ENCODE measurements at regions not wholly inside any gene's neighbourhood (a gene's known extent, or its start where the extent isn't known, plus 50 kb on each side); places are given as distances from the start of the nearest gene placed in this dataset.
"Not testable (repeated sequence)": the region's sequence is repeated elsewhere in the genome, so short reads cannot be mapped to it uniquely, and the experiment has no call there.

GRCh38 chr5:90056911-90057705, 352.4 kb downstream of the CETN3 start:
- DNase-seq (ENCODE audit: low read depth in 2 of 2) = peak in 1 of 2 experiments; percentile 16

DNA sequence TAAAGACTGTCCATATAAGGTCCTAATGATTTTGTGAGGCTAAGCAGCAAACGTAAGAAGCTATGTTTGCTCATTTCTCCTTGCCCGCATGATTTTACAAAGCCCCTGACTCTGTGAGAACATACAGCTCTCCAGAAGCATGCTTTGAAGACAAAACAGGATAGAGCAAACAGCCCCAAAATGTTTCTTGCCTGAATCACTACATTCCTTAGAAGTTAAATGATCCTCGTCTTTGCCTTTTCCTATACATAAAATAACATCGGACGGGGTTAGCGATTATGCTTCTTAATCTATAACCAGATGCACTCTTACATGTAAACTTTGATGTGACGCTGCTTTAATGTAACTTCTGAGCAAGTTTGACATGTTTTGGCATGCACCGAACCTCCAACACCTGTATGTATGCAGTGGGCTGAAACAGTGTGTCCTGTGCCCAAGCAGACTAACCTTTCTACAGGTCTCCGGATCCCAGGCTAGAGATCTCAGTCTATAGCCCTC, 353.7 kb downstream of the CETN3 start:
- DNase-seq (ENCODE audit: low read depth in 2 of 2) = peak; percentile 77 to 78

- DNase-seq (ENCODE audit: low read depth in 2 of 2) = no peak
Measured at GRCh38 chr5:90054612-90055011, 354.9 kb downstream of the CETN3 start.

- no peak for DNase-seq (ENCODE audit: low read depth in 2 of 2)
Measured at GRCh38 chr5:90051756-90052155, 357.8 kb downstream of the CETN3 start.

DNA sequence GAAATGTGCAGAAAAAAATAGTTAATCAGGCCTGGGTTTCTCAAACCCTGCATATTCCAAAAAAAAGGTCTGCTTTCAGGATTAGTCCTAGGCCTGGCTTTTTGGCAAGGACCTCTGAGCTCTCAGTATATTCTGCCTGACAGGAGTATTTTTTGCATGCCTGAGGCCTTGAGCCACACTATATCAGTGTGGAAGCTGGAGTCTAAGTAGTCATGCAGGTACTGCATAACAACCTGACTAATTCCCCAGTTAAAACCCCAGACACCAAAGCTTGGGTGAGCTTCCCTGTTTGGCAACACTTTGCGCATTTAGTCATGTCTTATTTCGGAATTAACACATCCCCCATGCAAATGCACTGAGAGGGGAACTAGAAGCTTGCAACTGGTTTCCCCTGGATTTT, 359.5 kb downstream of the CETN3 start:
- no peak for DNase-seq (ENCODE audit: low read depth in 2 of 2)

DNA sequence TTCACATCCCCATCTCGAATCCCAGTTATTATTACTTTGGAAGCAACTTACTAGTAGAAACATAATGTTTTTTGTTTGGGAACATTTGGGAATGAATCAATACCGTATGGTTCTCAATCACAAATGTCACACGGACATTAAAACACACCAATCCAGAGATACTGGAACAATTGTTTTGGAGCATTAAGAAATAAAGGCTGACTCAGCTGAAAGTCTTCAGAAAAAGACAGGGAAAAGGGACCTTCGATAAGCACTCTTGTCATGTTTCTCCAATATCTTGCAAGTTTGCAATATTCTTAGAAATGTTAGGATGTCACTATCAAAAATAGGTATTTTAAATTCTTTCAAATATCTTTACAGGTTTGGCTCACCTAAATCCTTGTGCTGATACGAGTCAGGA, 362.4 kb downstream of the CETN3 start:
- DNase-seq (ENCODE audit: low read depth in 2 of 2) = no peak

GRCh38 chr5:90040082-90040481, 369.5 kb downstream of the CETN3 start:
- not testable (repeated sequence) for DNase-seq (ENCODE audit: low read depth in 2 of 2)

- DNase-seq (ENCODE audit: low read depth in 2 of 2) = no peak
Measured at GRCh38 chr5:90037646-90038045, 371.9 kb downstream of the CETN3 start.

- DNase-seq (ENCODE audit: low read depth in 2 of 2) = no peak
Measured at GRCh38 chr5:90022711-90023053, 386.9 kb downstream of the CETN3 start.

GRCh38 chr5:90022002-90022710, 387.4 kb downstream of the CETN3 start:
- no peak for DNase-seq (ENCODE audit: low read depth in 2 of 2)

- peak; percentile 75 to 77 for DNase-seq (ENCODE audit: low read depth in 2 of 2)
Measured at GRCh38 chr5:90020575-90021538, 388.7 kb downstream of the CETN3 start.

GRCh38 chr5:90017239-90017638, 392.3 kb downstream of the CETN3 start:
- no peak for DNase-seq (ENCODE audit: low read depth in 2 of 2)

DNA sequence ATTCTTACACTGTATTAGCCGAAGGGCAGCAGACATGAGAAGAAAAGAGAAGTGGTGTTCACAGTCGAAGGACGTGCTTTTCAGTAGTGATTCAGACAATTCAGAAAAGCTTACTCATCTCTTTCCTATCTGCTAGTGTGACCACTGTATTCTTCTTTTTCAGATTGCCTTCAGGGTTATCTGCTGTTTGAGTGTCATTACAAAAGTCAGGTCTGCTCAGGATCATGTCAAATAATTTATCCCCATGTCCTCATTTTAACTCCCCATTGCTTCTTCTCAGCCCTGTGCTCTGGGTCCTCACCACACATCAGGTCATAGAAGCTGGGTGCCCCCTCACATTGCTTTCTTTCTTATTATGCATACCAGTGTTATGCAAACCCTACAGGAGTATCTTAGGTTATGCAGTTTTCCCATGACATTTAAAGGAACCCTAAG, 394.0 kb downstream of the CETN3 start:
- peak in 1 of 2 experiments; percentile 5 for DNase-seq (ENCODE audit: low read depth in 2 of 2)

GRCh38 chr5:90014420-90014819, 395.1 kb downstream of the CETN3 start:
- no peak for DNase-seq (ENCODE audit: low read depth in 2 of 2)

GRCh38 chr5:90000351-90000750, 409.2 kb downstream of the CETN3 start:
- DNase-seq (ENCODE audit: low read depth in 2 of 2) = no peak

DNA sequence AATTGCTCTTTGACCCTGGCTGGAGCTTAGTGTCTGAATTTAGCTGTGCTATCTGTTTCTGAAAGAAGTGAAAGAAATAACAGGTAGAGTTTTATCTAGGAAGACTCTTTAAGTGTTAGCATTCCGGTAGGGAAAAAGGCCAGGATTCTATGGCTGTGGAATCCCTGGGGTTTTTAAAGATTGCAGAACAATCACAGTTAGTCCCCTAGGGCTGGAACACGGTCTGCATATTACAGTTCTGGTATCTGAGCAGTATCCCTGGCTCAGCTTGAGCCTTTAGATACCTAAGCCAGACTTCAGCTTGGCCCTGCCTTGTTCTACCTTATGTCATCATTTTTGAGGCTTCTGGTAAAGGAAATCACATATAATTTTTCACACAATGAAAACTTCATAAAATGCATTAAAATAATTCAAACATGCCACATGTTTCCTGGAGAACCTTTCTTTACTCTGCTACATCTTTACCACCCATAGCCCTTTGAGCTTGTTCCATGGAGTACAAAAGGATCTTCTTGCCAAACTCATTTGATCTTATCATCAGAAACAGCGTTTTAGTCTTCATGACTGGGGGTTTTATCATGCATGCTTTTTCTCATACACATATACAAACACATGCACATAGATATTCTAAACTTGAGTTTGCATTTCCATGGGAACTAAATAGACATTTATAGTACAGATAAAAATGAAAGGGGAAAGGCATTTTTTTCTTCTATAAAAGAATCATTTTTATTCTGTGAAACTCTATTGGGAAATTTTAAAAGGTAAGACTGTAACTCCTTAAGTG, 410.8 kb downstream of the CETN3 start:
- no peak for DNase-seq (ENCODE audit: low read depth in 2 of 2)

DNA sequence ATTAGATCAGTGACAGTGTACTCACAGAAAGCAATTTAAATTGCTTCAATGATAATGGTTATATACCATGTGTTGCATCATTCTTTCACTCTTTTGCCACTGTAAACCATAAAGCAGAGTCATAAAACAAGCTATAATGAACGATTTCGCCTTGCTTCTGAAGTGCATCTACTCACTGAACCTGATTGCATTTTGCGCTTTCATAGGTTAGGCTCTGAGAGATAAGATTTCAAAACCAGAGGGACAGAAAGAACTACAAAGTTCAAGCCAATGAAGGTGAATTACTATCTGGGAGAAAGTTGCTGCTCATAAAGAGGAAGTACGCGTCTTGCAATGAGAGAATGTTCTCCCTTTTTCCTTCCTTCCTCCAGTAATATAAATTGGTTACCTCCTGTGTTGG, 412.7 kb downstream of the CETN3 start:
- no peak for DNase-seq (ENCODE audit: low read depth in 2 of 2)

- DNase-seq (ENCODE audit: low read depth in 2 of 2) = no peak
Measured at GRCh38 chr5:89996335-89996734, 413.2 kb downstream of the CETN3 start.

- DNase-seq (ENCODE audit: low read depth in 2 of 2) = no peak
Measured at GRCh38 chr5:89994266-89994665, 415.3 kb downstream of the CETN3 start.

- DNase-seq (ENCODE audit: low read depth in 2 of 2) = no peak
Measured at GRCh38 chr5:89992201-89992600, 417.4 kb downstream of the CETN3 start.

- no peak for DNase-seq (ENCODE audit: low read depth in 2 of 2)
Measured at GRCh38 chr5:89991592-89991991, 418.0 kb downstream of the CETN3 start.
